Kidney tubule cell (primary cell): ENCODE measurements at regions not wholly inside any gene's neighbourhood (a gene's known extent, or its start where the extent isn't known, plus 50 kb on each side); places are given as distances from the start of the nearest gene placed in this dataset.

Source experiments
- DNase-seq: peaks from one replicate; pipeline ENCODE4 v3.0.0-alpha.2; 2018; ENCODE audit warnings: low spot score

GRCh38 chr13:90533866-90534265 is 813.6 kb upstream of the MIR17HG start:
- no peak for DNase-seq

GRCh38 chr13:90534617-90535370 is 812.7 kb upstream of the MIR17HG start:
- no peak for DNase-seq

GRCh38 chr13:90535421-90535820 is 812.1 kb upstream of the MIR17HG start:
- DNase-seq, result no peak

GRCh38 chr13:90538063-90538462 is 809.4 kb upstream of the MIR17HG start:
- DNase-seq, result no peak

DNA sequence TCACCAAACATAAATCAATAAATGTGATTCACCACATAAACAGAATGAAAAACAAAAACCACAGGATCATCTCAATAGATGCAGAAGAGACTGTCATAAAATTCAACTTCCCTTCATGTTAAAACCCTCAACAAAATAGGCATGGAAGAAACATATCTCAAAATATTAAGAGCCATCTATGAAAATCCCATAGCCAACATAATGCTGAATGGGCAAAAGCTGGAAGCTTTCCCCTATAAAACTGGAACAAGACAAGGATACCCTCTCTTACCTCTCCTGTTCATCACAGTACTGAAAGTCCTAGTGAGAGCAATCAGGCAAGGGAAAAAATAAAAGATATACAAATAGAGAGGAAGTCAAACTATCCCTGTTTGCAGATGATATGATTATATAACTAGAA is 806.1 kb upstream of the MIR17HG start:
- DNase-seq, result no peak

DNA sequence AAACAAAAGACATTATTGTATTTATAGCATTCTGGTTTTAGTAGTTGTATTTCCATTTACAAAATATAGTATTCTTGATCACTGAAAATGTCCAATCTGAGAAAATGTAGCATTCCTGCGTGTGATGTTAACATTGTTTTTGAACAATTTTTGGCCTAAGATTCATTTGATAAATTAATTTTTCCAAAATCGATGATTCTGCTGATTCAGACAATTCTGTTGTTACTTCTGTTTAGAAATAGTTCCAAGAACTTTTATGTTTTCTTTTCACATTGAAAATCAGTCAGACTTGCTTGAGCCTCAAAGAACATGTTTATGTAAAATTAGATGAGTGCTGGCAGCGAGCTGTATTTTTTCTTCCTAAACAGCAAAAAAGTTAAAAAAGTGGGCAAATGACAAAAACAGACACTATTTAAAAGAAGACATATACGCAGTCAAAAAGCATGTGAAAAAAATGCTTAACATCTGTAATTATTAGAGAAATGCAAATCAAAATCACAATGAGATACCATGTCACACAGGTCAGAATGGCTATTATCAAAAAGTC is 804.5 kb upstream of the MIR17HG start:
- no peak for DNase-seq

DNA sequence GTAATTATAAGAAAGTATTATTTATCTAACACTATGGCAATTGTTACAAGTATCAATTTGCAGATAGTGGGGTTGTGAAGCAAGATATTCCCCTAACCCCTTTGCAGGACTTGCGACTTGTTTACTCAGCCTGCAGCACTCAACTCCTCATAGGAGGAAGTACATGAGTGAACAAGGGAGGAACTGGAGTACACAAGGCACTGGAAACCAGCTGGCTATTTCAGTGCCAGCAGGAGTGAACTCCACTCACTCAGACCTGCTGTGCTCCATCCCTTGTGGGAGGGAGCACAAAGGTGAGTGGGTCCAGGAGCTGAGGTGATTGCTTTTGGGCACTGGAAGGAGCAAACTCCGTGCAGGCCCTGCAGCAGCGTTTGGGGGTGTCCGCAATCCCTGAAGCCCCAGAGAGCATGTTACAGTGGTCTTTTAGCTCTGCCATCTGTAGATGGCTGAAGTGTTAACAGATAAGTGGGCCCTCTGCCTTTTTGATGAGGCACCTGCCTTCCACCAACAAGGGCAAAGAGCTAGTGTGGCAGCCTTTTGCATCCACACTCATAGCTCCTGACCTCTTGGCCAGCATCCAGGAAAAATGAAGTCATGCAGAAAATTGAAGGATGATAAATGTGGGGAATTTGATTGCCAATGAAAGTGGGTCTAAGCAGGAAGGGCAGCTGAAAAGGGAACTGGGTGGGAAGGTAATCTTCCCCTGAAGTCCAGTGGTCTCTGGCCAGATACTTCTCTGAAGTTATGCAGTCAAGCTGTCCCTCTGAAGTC is 802.2 kb upstream of the MIR17HG start:
- peak; percentile 63 for DNase-seq

GRCh38 chr13:90547272-90547790 is 800.2 kb upstream of the MIR17HG start:
- no peak for DNase-seq

GRCh38 chr13:90551253-90551652 is 796.2 kb upstream of the MIR17HG start:
- DNase-seq, result no peak

GRCh38 chr13:90552702-90553101 is 794.8 kb upstream of the MIR17HG start:
- DNase-seq, result no peak

DNA sequence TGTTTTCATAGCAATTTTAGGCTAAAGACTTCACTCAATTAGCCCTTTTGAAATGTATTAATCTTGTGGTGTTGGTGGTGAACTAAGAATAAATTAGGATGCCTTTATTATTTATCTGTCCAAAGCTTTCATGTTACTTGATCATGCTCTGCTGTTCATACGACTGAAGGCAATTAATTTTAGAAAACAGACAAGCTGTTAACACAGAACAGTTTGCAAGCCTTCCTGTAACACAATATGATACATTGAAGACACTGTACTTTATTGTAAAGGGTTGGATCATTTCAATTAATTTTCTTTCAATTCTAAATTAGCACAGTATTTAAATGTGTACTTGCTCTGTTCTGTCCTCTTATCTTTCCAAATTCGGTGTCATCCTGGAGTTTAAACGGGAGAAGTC is 794.3 kb upstream of the MIR17HG start:
- no peak for DNase-seq

- no peak for DNase-seq
Observed at GRCh38 chr13:90557626-90558025, 789.9 kb upstream of the MIR17HG start.

- no peak for DNase-seq
Observed at GRCh38 chr13:90562443-90562842, 785.0 kb upstream of the MIR17HG start.

DNA sequence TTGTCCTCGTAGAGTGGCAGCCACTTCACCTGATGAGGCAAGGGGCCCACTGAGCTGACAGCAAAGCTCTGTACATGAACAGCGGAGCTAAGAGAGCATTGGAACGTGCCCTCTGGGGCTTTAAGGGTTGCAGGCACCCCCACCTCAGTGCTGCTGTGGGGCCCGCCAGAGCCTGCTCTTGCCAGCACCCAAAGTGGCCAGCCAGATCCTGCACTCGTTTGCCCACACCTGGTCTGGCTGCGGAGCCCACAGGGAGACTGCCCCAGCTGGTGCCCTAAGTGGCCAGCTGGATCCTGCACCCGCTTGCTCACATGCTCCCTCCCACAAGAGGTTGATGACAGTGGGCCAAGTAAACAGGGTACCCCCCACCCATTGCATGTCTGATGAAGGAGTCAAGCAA is 783.4 kb upstream of the MIR17HG start:
- DNase-seq, result no peak

GRCh38 chr13:90564566-90564965 is 782.9 kb upstream of the MIR17HG start:
- no peak for DNase-seq

- no peak for DNase-seq
Observed at GRCh38 chr13:90565985-90566713, 781.3 kb upstream of the MIR17HG start.

DNA sequence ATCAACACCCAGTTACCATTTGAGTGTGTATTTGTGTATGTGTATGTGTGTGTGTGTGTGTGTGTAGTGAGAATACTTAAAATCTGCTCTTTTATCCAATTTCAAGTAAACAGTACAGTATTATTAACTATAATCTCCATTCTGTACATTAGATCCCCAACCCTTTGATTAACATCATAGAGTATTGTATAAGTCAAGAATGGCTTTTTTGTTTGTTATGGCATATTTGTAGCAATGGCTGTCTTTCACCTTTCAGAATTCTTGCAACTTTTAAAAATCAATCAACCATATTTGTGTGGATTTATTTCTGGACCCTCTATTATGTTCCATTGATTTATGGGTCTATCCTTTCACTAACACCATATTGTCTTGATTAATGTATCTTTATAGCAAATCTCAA is 779.3 kb upstream of the MIR17HG start:
- no peak for DNase-seq

DNA sequence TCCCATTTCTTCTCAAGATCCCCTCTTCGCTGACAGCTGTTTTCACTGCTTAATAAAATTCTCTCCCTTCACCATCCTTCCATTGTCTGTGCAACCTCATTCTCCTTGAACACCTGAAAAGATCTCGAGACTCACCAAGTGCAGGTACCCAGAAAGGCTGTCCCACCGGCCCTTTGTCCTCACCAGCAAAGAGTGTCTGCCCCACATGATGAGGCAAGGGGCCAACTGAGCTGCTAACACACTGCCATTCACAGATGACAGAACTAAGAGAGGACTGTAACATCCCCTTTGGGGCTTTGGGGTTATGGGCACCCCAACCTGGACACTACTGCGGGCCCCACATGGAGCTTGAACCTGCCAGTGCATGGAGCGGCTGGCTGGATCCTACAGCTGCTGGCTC is 771.4 kb upstream of the MIR17HG start:
- no peak for DNase-seq

DNA sequence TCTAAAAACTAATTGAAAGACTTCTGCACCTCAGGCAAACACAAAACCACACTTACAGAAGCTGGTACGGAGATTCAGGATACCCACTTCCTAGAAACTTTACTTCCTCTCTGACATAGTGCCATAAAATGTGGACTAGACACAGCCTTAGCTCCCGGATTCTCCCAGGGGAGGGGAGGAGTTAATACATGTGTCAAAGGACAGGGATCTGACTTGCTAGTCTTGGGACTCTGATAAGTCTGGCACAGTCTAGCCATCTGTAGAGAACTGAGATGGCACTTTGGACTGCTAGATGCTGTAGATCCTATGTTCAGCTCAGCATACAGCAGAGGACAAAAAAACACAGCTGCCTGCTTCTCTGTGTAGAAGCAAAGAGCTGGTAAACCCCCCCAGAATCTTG is 769.8 kb upstream of the MIR17HG start:
- DNase-seq, result peak; percentile 1

DNA sequence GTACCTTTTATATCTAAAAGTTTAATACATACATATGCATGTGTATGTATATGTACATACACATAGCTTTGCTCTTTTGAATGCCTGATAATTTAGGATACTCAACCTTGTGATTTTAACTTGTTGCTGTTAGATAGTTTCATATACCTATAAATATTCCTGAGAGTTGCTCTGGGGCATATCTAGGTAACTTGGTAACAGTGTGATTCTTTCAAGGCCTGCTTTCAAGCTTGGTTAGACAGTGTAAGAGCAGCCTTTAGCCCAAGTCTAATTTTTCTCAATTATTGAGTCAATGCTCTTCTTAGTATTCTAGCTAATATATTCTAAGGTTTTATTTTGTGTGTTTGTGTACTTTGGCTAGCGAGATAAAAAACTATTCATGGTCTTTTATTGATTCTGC is 762.1 kb upstream of the MIR17HG start:
- no peak for DNase-seq

- no peak for DNase-seq
Observed at GRCh38 chr13:90591260-90591926, 756.1 kb upstream of the MIR17HG start.

GRCh38 chr13:90591927-90592268 is 755.6 kb upstream of the MIR17HG start:
- DNase-seq, result no peak
